OCI-LY7 (cell line): ENCODE measurements at regions not wholly inside any gene's neighbourhood (a gene's known extent, or its start where the extent isn't known, plus 50 kb on each side); places are given as distances from the start of the nearest gene placed in this dataset.

Experiments used
- BruUV-seq: library from RNA; stranded (reverse); fragments of 400-500 nt; replicated peaks from 2 replicates; lab custom pipeline; 2021; lab: Mats Ljungman, UMichigan
- CTCF ChIA-PET: fragments of 300-600 bp; sonication (Branson Sonifier 250); formaldehyde crosslinking; loops from one replicate; lab custom pipeline; 2022; ENCODE audit warnings: antibody characterized with exemption; ENCODE audit not compliant: unreplicated experiment; lab: Charles Lee
- POLR2A ChIA-PET: fragments of 300-600 bp; sonication (Branson Sonifier 250); formaldehyde crosslinking; loops from one replicate; lab custom pipeline; 2022; ENCODE audit warnings: antibody characterized with exemption; lab: Charles Lee
- DNase-seq: peaks from one replicate; pipeline ENCODE4 v3.0.0-alpha.2; 2015; ENCODE audit warnings: low spot score
- H2AFZ ChIP-seq: fragments of 200-600 bp; sonication (generic), shearing (Covaris generic); 2 replicates; pipeline ENCODE4 v1.6.1; 2014; ENCODE audit warnings: mild to moderate bottlenecking, antibody characterized with exemption, low read length, moderate library complexity
- H3K27ac ChIP-seq: fragments of 200-600 bp; sonication (generic); 2 replicates; pipeline ENCODE4 v1.5.1; 2014; ENCODE audit warnings: mixed run types, low read depth, mild to moderate bottlenecking, moderate library complexity, low read length, inconsistent platforms; ENCODE audit not compliant: poor library complexity, severe bottlenecking
- H3K36me3 ChIP-seq: fragments of 200-600 bp; sonication (generic); 2 replicates; pipeline ENCODE4 v1.6.1; 2014; ENCODE audit warnings: mild to moderate bottlenecking, antibody characterized with exemption, low read length, moderate library complexity, mixed read lengths; ENCODE audit not compliant: insufficient read depth
- H3K4me1 ChIP-seq: fragments of 200-600 bp; sonication (generic); 2 replicates; pipeline ENCODE4 v1.5.1; 2014; ENCODE audit warnings: mild to moderate bottlenecking, low read length; ENCODE audit not compliant: insufficient read depth, poor library complexity, severe bottlenecking
- H3K4me2 ChIP-seq: fragments of 200-600 bp; sonication (generic); 2 replicates; pipeline ENCODE4 v1.6.1; 2014; ENCODE audit warnings: mild to moderate bottlenecking, low read length
- H3K4me3 ChIP-seq: fragments of 200-600 bp; sonication (generic); 2 replicates; pipeline ENCODE4 v1.5.1; 2014; ENCODE audit warnings: mild to moderate bottlenecking, low read depth, low read length; ENCODE audit not compliant: poor library complexity, severe bottlenecking
- H3K79me2 ChIP-seq: fragments of 200-600 bp; sonication (generic); 2 replicates; pipeline ENCODE4 v1.6.1; 2016; ENCODE audit warnings: low read depth, mild to moderate bottlenecking, low read length, moderate library complexity, mixed read lengths; ENCODE audit not compliant: insufficient read depth
- H3K9me2 ChIP-seq: fragments of 200-600 bp; sonication (generic); 2 replicates; pipeline ENCODE4 v1.6.1; 2016; ENCODE audit warnings: mild to moderate bottlenecking, low read length, mixed read lengths; ENCODE audit not compliant: insufficient read depth
- H3K9me3 ChIP-seq: fragments of 200-600 bp; sonication (generic); 2 replicates; pipeline ENCODE4 v1.6.1; 2014; ENCODE audit warnings: mild to moderate bottlenecking, mixed run types, low read length, mixed read lengths
- H4K20me1 ChIP-seq: fragments of 200-600 bp; sonication (generic); 2 replicates; pipeline ENCODE4 v1.6.1; 2014; ENCODE audit warnings: mild to moderate bottlenecking, antibody characterized with exemption, low read length, moderate library complexity, mixed read lengths; ENCODE audit not compliant: insufficient read depth
- EZH2phosphoT487 ChIP-seq: fragments of 200-600 bp; sonication (generic); IDR thresholded peaks from 2 replicates; pipeline ENCODE4 v1.6.1; 2018; ENCODE audit warnings: low read depth, borderline replicate concordance, mild to moderate bottlenecking, mixed run types, antibody characterized with exemption, low read length, moderate library complexity, mixed read lengths
- intact Hi-C: fragments of 100-400 bp; cut with micrococcal nuclease; formaldehyde crosslinking; loops from one replicate; pipeline ENCODE4 v1.10.0; 2022; ENCODE audit not compliant: unreplicated experiment
- TF ChIP-seq, protein P1 (sequence below): fragments of 200-600 bp; sonication (generic); conservative IDR thresholded peaks from 2 replicates; pipeline ENCODE4 v1.5.1; 2014; ENCODE audit warnings: mild to moderate bottlenecking, antibody characterized with exemption, low read length, moderate library complexity, mixed read lengths

DNA sequence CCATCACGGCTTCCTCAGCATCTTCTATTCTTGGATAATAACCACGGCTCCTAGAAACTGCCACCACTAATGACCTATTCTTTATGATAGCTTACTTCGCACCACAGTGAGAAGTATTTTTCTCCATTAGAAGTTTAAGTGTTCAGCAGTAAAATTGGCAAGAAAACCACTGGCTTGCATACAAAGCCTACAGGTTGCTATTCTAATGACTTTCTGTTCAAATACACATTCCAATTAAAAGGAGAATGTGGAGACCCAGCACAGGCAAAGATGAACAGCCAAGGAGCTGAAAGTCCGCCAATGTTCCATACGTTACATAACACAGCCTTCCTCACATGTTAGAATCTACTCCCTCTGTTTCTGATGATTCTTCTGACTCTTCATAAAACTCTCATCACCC lies 875.0 kb upstream of the PRKX start:
- Histone ChIP-seq H3K9me3 (no peaks in the 10 kb centered on the region), H3K79me2 (no peaks in the 10 kb centered on the region), H4K20me1 (no peaks in the 10 kb centered on the region), H3K4me3 (no peak overlapping the region), H3K9me2 (no peaks in the 10 kb centered on the region), H3K4me2 (no peak overlapping the region), H3K27ac (no peak overlapping the region), H3K4me1 (no peaks in the 10 kb centered on the region), H3K36me3 (no peaks in the 10 kb centered on the region), H2AFZ (no peak overlapping the region)
- intact Hi-C loops, result no loop called here
- TF ChIP-seq EZH2phosphoT487, result no peak
- TF ChIP-seq, protein P1, sequence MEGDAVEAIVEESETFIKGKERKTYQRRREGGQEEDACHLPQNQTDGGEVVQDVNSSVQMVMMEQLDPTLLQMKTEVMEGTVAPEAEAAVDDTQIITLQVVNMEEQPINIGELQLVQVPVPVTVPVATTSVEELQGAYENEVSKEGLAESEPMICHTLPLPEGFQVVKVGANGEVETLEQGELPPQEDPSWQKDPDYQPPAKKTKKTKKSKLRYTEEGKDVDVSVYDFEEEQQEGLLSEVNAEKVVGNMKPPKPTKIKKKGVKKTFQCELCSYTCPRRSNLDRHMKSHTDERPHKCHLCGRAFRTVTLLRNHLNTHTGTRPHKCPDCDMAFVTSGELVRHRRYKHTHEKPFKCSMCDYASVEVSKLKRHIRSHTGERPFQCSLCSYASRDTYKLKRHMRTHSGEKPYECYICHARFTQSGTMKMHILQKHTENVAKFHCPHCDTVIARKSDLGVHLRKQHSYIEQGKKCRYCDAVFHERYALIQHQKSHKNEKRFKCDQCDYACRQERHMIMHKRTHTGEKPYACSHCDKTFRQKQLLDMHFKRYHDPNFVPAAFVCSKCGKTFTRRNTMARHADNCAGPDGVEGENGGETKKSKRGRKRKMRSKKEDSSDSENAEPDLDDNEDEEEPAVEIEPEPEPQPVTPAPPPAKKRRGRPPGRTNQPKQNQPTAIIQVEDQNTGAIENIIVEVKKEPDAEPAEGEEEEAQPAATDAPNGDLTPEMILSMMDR, result no peak
- POLR2A ChIA-PET, result no interaction called here
- no TSS peak for BruUV-seq
- CTCF ChIA-PET, result no interaction called here
- no peak for DNase-seq

DNA sequence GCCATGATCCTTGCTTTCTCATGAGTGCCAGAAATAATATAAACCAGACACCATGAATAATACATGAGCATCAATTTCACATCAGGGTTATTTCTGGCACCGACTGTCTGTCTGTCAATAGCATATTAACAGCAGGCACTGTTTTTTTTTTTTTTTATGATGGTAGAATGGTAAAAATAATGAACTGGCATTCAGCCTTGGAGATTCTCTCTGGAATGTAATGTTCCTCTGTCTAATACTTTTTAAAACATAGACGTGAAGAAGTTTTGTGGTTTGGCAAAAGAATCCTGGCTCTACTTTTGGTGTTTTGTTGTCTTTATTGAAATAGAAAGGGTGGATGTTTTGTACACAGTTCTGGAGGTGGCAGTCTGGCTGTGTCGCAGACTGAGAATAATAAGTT lies 874.6 kb upstream of the PRKX start:
- Histone ChIP-seq H3K27ac (no peak overlapping the region), H3K9me3 (no peaks in the 10 kb centered on the region), H3K36me3 (no peaks in the 10 kb centered on the region), H4K20me1 (no peaks in the 10 kb centered on the region), H2AFZ (no peak overlapping the region), H3K4me1 (no peaks in the 10 kb centered on the region), H3K9me2 (no peaks in the 10 kb centered on the region), H3K79me2 (no peaks in the 10 kb centered on the region), H3K4me3 (no peak overlapping the region), H3K4me2 (no peak overlapping the region)
- CTCF ChIA-PET, result no interaction called here
- DNase-seq, result no peak
- no TSS peak for BruUV-seq
- intact Hi-C loops, result no loop called here
- POLR2A ChIA-PET, result no interaction called here
- no peak for TF ChIP-seq EZH2phosphoT487
- TF ChIP-seq, protein P1, result no peak

GRCh38 chrX:4579999-4580398 lies 866.5 kb upstream of the PRKX start:
- TF ChIP-seq, protein P1, result no peak
- no peak for TF ChIP-seq EZH2phosphoT487
- Histone ChIP-seq H3K9me3 (no peaks in the 10 kb centered on the region), H3K79me2 (no peaks in the 10 kb centered on the region), H3K9me2 (no peaks in the 10 kb centered on the region), H3K36me3 (no peaks in the 10 kb centered on the region), H3K4me2 (no peak overlapping the region), H2AFZ (no peak overlapping the region), H3K27ac (no peak overlapping the region), H3K4me1 (no peaks in the 10 kb centered on the region), H4K20me1 (no peaks in the 10 kb centered on the region), H3K4me3 (no peak overlapping the region)
- ChIA-PET POLR2A (interaction anchor here (0.7 kb wide), 1 partner anchor 520 kb away, joined by 3 read pairs; no protein-coding TSS in a partner anchor), CTCF (no interaction called here)
- no TSS peak for BruUV-seq
- DNase-seq, result no peak
- intact Hi-C loops, result no loop called here
